ENCODE measurements at regions not wholly inside any gene's neighbourhood (a gene's known extent, or its start where the extent isn't known, plus 50 kb on each side); places are given as distances from the start of the nearest gene placed in this dataset.
"Not testable (repeated sequence)": the region's sequence is repeated elsewhere in the genome, so short reads cannot be mapped to it uniquely, and the experiment has no call there.

DNA sequence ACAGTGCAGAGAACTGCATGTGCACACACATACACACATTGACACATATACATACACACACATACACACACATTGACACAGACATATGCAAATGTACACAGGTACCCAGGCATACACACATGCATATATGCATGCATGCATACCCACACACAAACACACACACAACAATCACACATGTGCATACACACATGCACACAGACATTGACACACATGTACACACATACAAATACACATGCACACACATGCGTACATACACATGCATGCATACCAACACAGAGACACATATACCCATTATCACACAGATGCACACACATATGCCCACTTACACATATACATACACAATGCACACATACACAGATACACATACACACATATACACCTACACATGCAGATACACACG is 299.6 kb upstream of the ADCY2 start:
- DNase-seq, result no peak

DNA sequence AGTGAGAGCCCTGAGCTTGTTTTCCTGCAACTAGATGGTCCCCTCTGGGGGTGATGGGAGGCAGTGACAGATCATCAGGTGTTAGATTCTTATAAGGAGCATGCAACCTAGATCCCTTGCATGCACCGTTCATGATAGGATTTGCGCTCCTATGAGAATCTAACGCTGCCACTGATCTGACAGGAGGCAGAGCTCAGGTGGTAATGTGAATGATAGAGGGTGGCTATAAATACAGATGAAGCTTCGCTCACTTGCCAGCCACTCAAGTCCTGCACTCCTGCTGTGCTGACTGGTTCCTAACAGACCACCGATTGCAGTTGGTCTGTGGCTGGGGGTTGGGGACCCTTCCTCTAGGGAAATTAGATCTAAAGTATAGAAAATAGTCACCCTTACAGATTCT is 290.6 kb upstream of the ADCY2 start:
- peak in 2 of 3 experiments; percentile 11 to 39 for DNase-seq

DNA sequence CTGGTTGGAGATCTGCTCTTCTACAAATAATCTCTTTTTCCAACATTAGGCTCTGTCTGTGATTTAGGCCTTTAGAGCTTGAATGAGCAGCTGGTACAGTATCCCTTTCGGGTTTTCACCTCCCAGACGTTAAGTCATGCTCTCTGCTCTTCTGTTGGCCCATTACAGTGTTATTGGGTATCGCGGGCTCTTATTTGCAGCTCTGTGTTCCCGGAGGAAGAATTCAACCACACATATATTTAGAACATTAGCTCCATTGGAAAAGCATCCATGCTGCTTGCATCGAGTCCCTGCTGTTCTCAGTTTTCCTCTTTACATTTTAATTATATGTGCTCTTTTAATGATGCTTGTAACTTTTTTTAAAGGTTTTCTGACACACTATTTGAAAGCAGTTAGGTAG is 278.0 kb upstream of the ADCY2 start:
- DNase-seq, result peak in 1 of 3 experiments; percentile 34

DNA sequence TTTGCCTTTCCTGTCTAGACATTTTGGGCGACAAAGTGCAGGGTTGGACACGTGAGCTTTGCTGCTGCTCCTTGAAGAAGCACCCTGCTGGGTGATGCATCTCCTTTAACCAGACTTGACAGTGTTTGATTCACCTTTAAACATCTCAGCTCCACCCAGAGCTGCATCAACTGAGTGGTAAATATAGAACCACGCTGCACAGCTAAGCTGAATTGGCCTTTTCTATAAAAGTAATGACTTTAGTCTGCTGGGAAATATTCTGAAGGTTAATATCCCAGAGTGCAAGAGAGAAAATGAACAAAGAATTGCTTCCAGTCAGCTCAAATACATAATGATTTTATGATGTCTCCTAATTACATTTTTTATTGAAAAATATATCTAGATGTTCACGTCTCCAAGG is 264.3 kb upstream of the ADCY2 start:
- DNase-seq, result no peak

DNA sequence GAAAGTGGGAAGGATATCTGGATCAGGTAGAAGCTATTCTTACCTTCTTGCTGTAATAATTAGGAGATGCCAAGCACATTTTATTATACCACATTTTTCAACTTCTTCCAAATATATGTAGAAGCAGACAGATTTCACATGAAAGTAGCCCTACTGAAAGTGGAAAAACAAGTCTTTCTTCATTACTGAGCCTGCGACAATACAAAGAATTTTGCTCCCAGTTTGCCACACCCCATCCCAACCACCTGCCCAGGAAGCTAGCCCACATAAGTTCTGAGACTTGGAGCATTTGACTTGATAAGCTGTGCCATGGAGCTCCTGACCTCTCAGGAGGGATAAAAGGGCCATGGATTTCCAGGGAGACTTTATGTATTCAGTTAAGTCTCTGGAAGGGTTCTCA is 249.1 kb upstream of the ADCY2 start:
- no peak for DNase-seq

DNA sequence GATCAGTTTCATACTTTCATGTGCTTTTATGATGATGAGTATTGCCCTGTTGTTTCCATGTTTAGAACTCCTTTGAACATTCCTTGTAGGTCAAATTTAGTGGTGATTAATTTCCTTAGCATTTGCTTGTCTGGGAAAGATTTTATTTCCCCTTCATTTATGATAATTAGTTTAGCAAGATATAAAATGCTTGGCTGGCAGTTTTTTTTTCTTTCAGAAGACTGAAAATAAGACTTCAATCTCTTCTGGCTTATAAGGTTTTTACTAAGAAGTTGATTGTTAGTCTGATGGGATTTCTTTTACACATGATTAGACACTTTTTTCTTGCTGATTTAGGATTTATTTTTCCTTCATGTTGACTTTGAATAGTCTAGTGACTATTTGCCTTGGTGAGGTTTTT is 238.9 kb upstream of the ADCY2 start:
- no peak for DNase-seq

DNA sequence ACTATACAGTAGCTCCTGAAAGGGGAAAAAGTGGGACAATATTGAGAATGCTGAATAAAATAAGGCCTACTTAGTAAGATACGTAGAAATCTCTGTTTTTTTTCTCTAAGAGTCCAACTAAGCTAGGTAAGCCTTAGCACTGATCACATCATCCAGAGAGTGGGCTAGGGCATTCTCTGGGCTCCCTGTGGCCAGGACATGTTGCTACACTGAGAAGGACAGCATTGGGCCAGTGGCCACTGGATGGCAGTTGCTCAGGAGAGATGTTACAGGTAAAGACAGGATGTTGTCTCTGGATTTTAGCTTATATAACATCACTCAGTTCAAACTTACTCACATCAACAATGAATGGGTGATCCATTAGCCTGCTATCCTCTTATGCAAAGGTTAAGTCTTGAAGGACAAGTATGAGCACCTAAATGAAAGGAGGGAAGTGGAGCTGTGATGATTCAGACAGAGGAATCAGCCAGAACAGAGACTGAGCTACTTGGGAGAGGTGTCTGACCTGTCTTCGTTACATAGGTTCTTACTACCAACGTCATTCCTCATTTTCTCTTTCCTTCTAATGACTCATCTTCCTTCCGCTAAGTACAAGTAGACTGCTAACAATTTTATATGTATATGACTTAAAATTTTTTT is 226.6 kb upstream of the ADCY2 start:
- DNase-seq, result no peak

DNA sequence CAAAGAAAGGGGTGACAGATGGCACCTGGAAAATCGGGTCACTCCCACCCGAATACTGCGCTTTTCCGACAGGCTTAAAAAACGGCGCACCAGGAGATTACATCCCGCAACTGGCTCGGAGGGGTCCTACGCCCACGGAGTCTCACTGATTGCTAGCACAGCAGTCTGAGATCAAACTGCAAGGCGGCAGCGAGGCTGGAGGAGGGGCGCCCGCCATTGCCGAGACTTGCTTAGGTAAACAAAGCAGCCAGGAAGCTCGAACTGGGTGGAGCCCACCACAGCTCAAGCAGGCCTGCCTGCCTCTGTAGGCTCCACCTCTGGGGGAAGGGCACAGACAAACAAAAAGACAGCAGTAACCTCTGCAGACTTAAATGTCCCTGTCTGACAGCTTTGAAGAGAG is 225.2 kb upstream of the ADCY2 start:
- not testable (repeated sequence) for DNase-seq

DNA sequence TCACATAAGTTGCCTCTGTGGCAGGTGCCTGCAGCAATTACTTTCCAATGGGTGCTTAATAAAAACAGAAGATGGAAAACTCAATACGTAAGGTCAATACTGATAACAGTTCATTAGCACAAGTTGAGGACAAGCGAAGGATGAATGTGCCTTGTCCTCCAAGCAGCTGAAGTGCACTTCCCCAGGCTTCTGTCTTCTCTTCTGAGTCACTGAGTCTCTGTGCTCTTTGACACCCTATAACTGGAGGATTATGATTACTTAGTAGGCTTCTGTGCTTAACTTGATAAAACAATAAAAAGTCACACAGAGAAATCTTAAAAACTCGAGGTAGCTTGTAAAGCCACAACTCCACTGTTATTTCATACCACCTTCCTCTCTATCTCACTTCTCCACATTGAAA is 216.6 kb upstream of the ADCY2 start:
- DNase-seq, result peak in 1 of 3 experiments; percentile 38

DNA sequence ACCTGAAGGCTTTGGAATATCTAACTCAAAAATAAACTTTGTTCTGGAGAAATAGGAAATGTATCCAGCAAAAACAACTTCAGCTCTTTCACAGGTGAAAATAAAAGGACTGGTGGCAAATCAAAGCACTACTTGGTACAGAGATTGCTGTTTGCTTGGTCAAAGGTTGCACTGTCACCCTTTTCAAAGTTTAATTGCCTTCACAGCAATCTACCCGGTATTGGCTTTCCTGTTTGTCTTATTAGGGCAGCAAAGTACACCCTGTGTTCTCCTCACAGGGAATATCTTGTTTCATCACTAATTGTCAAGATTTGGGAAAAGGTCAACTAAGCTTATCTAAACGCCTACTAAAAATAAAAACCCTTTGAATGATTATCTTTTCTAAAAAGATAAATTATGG is 214.1 kb upstream of the ADCY2 start:
- DNase-seq, result peak in 2 of 3 experiments; percentile 11 to 75

DNA sequence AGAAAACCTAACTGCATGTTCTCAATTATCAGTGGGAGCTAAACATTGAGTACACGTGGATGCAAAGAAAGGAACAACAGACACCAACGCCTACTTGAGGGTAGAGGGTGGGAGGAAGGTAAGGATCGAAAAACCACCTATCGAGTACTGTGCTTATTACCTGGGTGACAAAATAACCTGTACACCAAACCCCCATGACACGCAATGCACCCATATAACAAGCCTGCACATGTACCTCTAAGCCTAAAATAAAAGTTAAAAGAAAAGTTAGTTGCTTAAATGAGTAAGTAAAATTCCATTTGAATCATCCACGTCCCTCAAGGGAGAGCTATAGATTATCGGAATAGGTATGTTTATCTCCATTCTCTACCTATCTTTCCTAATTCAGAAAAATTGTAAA is 210.2 kb upstream of the ADCY2 start:
- no peak for DNase-seq

DNA sequence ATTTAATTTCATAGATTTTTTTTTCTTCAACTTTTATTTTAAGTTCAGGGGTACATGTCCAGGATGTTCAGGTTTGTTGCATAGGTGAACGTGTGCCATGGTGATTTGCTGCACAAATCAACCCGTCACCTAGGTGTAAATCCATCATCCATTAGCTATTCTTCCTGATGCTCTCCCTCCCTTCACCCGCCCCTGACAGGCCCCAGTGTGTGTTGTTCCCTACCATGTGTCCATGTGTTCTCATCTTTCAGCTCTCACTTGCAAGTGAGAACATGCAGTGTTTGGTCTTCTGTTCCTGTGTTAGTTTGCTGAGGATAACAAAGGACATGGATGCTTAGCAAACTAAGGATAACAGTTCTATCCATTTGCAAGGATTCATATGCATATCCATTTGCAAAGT is 209.1 kb upstream of the ADCY2 start:
- no peak for DNase-seq

DNA sequence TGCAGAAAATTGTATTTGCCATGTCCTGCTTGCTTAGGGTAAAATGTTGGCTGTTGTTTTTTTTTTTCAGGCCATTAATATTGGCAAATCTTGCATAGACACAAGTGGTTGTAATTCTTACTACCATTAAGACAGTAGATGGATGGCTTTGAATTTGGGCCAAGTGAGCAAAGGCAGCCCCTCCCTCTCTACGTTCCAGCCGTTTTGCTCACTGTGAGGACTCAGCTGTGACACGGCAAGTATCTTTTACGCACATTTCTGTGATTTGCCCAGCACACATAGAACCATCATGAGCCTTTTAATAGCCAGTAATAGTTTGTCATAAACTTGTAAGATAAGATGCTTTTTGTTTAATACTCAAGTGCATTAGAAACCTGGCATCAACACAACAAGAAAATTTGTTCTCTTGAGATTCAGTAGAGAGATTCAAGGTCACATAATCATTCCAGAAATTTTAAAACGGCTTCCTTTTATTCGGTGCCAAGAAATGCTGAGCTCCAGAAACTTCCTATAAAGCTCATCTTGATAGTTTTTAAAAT is 205.2 kb upstream of the ADCY2 start:
- DNase-seq, result peak in 1 of 3 experiments; percentile 58

DNA sequence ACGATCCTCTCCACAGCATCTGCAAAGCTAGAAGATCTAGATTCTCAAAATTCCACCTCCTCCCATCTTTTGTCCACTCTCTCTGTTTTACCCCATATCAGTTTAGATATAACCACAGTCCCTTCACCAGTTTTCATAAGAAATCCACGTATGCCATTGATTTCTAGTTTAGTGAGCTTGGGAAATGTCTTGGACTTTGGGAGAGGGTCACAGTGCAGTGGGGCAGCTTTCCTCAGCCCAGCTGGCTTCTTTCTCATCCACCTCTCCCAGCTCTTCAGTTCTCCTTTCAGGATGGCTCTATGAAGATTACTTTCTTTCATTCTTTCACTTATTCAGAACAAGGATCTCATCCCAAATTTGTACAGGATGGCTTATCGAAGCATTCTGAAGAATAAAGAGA is 203.9 kb upstream of the ADCY2 start:
- DNase-seq, result no peak

DNA sequence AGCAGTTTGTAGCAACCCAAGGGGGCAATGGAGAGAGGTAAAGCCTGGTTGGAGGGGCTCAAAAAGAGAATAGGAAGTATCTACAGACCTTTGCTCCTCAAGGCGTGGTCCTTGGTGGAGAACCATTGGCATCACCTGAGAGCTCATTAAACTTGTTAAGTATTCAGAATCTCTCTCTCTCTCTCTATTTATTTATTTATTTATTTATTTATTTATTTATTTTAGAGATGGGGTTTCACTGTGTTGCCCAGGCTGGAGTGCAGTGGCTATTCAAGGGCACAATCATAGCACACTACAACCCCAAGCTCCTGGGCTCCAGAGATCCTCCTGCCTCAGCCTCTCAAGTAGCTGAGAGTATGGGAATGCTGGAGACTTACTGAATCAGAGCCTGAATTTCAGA is 193.1 kb upstream of the ADCY2 start:
- no peak for DNase-seq

DNA sequence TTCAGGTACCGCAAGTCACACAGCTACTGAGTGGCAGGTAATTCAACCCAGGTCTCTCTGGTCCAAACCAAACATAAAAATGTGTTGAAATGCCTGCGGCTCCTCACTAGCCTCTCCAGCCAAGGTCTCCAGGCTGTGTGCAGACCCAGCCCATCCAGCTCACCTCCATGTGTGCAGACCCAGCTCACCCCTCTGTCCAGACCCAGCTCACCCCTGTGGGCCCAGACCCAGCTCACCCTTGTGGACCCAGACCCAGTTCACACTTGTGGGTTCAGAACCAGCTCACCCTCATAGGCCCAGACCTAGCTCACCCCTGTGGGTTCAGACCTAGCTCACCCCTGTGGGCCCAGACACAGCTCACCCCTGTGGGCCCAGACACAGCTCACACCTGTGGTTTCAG is 188.0 kb upstream of the ADCY2 start:
- no peak for DNase-seq

DNA sequence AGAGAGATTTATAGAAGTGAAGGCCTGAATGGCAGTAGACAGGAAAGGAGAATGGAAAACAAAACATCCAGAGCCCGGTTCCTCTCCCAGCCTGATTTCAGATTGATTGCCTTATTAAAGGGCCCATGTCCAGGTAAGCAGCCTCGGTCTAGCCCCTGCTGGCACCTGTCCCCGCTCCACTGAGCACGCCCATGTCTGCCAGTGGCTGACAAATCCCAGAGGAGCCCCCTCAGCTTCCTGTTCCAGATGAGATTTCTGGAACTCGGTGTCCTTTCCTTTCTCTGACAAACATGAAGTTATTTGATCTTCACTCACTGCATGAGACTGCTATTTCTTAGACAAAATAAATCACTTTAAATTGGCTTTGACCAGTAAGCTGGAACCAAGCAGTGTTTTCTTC is 187.0 kb upstream of the ADCY2 start:
- peak; percentile 98 to 99 (median 98) for DNase-seq

DNA sequence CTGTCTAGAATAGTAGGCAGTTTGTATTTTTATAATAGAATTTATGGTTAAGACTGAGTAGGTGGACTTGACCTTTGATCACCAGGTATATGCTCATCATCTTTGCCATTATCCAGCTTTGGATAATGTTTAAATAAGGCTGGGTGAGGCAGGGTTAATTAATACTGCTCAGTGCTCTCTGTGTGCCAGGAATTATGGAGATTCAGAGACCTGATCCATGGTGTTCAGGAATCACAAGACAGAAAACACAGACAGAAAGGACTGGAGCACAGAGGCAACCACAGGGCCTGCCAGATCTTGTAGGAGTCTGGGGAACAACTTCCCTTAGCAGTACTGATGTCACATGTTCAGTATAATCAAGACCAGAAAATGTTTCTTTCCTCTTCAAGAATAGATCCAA is 186.3 kb upstream of the ADCY2 start:
- DNase-seq, result peak; percentile 69 to 97 (median 79)

DNA sequence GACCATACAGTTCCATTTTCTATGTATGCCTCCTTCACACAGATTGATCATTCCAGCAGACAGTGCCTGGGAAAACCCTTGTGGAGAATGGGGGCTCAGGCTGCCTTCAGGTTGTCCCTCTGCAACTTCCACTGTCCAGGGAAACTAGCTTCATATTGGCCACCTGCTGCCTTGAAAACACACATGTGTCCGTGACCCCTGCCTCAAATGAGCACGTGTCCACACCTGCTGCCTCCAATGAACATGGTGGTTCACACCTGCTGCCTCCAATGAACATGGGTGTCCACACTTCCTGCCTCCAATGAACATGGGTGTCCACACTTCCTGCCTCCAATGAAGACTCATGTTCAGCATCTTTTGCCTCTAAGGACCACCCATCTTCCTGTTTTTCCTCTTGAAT is 185.4 kb upstream of the ADCY2 start:
- DNase-seq, result no peak

DNA sequence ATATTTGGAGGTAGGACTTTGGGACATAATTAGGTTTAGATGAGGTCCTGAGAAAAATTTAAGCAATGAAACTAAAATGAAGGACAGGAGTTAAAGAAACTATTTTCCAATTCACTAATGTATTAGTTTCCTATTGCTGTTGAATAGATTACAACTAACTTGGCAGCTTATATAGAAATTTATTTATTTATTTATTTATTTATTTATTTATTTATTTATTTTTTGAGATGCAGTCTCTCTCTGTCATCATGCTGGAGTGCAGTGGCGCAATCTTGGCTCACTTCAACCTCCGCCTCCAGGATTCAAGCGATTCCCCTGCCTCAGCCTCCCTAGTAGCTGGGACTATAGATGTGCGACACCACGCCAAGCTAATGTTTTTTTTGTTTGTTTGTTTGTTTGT is 182.4 kb upstream of the ADCY2 start:
- no peak for DNase-seq

DNA sequence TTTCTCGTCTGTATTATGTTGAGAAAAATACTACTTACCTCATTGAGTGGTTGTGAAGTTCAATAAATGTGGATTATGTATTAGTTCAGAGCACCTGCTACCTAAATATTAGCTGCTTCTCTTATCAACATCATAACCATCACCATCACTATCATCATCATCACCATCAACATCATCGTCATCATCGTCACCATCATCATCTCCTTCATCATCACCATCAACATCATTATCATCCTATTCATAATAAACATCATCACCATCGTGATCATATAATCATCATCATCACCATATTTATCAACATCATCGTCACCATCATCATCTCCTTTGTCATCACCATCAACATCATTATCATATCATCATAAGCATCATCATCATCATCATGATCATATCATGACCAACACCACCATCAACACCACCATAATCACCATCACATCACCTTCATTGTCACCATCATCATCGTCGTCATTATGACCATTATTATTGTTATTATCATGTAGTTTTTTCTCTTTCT is 181.0 kb upstream of the ADCY2 start:
- DNase-seq, result no peak

DNA sequence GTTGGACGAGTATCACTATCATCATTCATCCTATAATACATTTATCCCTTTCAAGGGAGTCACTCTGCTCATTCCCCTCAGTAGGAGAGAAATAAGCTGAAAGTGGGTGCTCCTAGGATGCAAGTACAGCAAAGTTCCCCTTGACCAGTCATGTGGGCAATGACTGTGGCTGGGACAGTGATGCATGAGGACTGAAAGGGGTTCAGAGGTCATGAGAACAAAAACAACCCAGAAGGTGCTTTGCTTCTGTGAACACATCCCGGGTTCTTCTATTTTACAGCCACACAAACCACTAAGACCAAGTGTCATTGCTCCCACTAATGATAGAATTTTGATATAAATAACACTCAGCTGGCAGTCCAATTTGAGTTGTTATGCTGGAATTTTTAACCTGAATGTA is 177.8 kb upstream of the ADCY2 start:
- no peak for DNase-seq

DNA sequence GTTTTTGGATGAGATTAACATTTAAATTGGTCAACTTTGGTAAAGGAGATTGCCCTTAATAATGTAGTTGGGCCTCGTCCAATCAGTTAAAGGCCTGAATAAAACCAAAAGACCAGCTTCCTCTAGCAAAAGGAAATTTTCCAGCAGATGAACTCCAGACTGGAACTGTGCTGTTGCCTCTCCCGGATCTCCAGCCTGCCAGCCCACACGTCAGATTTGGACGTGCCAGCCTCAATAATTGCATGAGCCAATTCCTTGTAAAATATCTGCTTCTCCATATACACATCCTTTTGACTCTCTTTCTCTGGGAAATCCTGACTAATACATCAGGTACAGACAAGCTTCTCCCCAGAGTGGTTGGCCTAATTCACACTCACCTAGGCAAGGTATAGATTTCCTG is 175.8 kb upstream of the ADCY2 start:
- no peak for DNase-seq

DNA sequence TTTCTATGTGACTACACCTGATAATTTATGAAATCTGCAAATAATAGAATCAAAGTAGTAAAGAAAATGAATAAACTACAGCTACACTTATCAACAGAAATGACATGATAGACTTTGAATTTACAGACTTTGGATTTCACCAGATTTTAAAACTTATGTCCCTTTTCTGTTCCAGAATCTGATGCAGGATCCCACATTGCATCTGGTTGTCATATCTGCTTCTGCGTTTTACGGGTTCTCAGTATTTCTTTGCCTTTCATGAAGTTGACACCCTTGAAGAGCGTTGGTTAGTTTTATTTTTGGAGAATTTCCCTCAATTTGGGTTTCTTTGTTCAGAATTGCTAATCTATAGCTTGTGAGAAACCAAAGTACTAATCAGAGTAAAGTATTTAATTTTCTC is 174.9 kb upstream of the ADCY2 start:
- no peak for DNase-seq

DNA sequence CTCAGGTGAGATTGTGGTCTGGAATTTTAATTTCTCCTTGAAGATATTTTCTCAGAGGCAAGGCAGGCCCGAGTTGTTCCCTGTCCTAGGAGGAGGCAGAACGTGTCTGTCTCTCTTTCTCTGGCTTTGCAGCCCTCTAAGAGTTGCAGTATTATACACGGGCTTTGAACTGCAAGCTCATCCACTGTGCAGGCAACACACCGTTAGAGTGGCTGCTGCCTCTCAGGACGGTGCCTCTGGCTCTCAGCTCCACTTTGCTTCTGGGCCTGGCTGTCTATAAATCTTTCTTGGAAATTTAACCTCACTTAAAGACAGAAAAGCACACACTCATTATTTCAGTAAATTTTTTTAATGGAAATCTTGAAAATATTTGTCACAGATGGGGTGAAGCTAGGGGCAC is 170.1 kb upstream of the ADCY2 start:
- no peak for DNase-seq
